CD4-positive, alpha-beta T cell (primary cell): ENCODE measurements at regions not wholly inside any gene's neighbourhood (a gene's known extent, or its start where the extent isn't known, plus 50 kb on each side); places are given as distances from the start of the nearest gene placed in this dataset.

Experiments used
- ATAC-seq: fragments of 200-7000 bp; cut with Tn5 transposase; one replicate; pipeline ENCODE4 v1.10.0; 2022; ENCODE audit warnings: mild to moderate bottlenecking; ENCODE audit not compliant: poor library complexity
- CTCF ChIA-PET: fragments of 350-600 bp; sonication (Branson Sonifier 250); formaldehyde crosslinking; loops from one replicate; lab custom pipeline; 2021; ENCODE audit warnings: antibody characterized with exemption, inconsistent platforms; lab: Charles Lee
- POLR2A ChIA-PET: fragments of 350-600 bp; sonication (Branson Sonifier 250); formaldehyde crosslinking; loops from one replicate; lab custom pipeline; 2021; ENCODE audit warnings: antibody characterized with exemption, inconsistent platforms; lab: Charles Lee
- DNase-seq, 14 experiments: peaks; one replicate each; pipeline ENCODE4 v3.0.0-alpha.2; 2013 to 2020; ENCODE audit warnings: mixed read lengths in 2 of 14
- H3K27ac ChIP-seq, 2 donors: one replicate each; pipeline versions ENCODE4 v1.5.1 to v1.7.0; 2013; ENCODE audit warnings: low read length in 2 of 2, low read depth in 1 of 2, mild to moderate bottlenecking in 1 of 2
- H3K27me3 ChIP-seq, 2 experiments: 1 replicate in 1 of 2; 2 replicates in 1 of 2; pipeline versions ENCODE4 v1.6.1 to v1.7.0; 2013; ENCODE audit warnings: low read length in 2 of 2, control low read depth in 1 of 2, mild to moderate bottlenecking in 1 of 2, moderate library complexity in 1 of 2; ENCODE audit not compliant: insufficient read depth in 2 of 2, control insufficient read depth in 1 of 2
- H3K36me3 ChIP-seq: one replicate; pipeline ENCODE4 v1.6.1; 2013; ENCODE audit warnings: low read length, control low read depth; ENCODE audit not compliant: insufficient read depth
- H3K4me1 ChIP-seq: one replicate; pipeline ENCODE4 v1.6.1; 2013; ENCODE audit warnings: low read length, control low read depth; ENCODE audit not compliant: insufficient read depth
- H3K4me3 ChIP-seq: one replicate; pipeline ENCODE4 v1.5.1; 2013; ENCODE audit warnings: mild to moderate bottlenecking, low read length, moderate library complexity
- H3K9me3 ChIP-seq, 2 experiments: 1 replicate in 1 of 2; 2 replicates in 1 of 2; pipeline versions ENCODE4 v1.6.1 to v1.7.0; 2013; ENCODE audit warnings: low read length in 2 of 2, mild to moderate bottlenecking in 2 of 2, control low read depth in 1 of 2, moderate library complexity in 1 of 2; ENCODE audit not compliant: control insufficient read depth in 1 of 2, insufficient read depth in 1 of 2
- H3K27ac Mint-ChIP-seq: one replicate; pipeline ENCODE4 v1.8.0; 2020; ENCODE audit warnings: mixed read lengths
- H3K27me3 Mint-ChIP-seq: one replicate; pipeline ENCODE4 v1.8.0; 2021; ENCODE audit warnings: mixed read lengths
- H3K36me3 Mint-ChIP-seq: one replicate; pipeline ENCODE4 v1.8.0; 2021; ENCODE audit warnings: low read depth, mixed read lengths
- H3K4me1 Mint-ChIP-seq: one replicate; pipeline ENCODE4 v1.8.0; 2021; ENCODE audit warnings: low read depth, mixed read lengths
- H3K4me3 Mint-ChIP-seq: one replicate; pipeline ENCODE4 v1.8.0; 2020; ENCODE audit warnings: mild to moderate bottlenecking, mixed read lengths
- H3K9me3 Mint-ChIP-seq: one replicate; pipeline ENCODE4 v1.8.0; 2020; ENCODE audit warnings: mixed read lengths
- CTCF ChIP-seq: fragments of 200-600 bp; IDR thresholded peaks from one replicate; pipeline ENCODE4 v1.8.0; 2022; ENCODE audit warnings: antibody characterized with exemption, mild to moderate bottlenecking
- intact Hi-C, 2 experiments: fragments of 100-400 bp; cut with DNase I in 1 of 2; cut with micrococcal nuclease in 1 of 2; formaldehyde crosslinking; loops; one replicate each; pipeline versions ENCODE4 v1.15.1 to v1.9.0; 2023 to 2025; cut with DNase I, micrococcal nuclease

GRCh38 chr17:13981881-13982280 is 87.4 kb upstream of the COX10 start:
- Mint-ChIP-seq H3K9me3 (peaks cover under 1% of the 10 kb centered on the region), H3K27me3 (no peaks in the 10 kb centered on the region), H3K27ac (no peak overlapping the region), H3K36me3 (peaks cover 11% of the 10 kb centered on the region), H3K4me3 (no peak overlapping the region), H3K4me1 (no peaks in the 10 kb centered on the region)
- DNase-seq (no peak), ATAC-seq (no peak)
- no peak overlapping the region for H3K4me3 ChIP-seq
- no peak overlapping the region for H3K27ac ChIP-seq
- TF ChIP-seq CTCF = no peak
- POLR2A ChIA-PET = no interaction called here
- H3K27me3 ChIP-seq = no peaks in the 10 kb centered on the region
- CTCF ChIA-PET = no interaction called here
- no peaks in the 10 kb centered on the region for H3K4me1 ChIP-seq
- no peaks in the 10 kb centered on the region for H3K9me3 ChIP-seq
- intact Hi-C loops = no loop called here
- no peaks in the 10 kb centered on the region for H3K36me3 ChIP-seq

- Mint-ChIP-seq H3K4me1 (no peaks in the 10 kb centered on the region), H3K27ac (no peak overlapping the region), H3K27me3 (no peaks in the 10 kb centered on the region), H3K9me3 (no peaks in the 10 kb centered on the region), H3K36me3 (peaks cover 11% of the 10 kb centered on the region), H3K4me3 (no peak overlapping the region)
- ChIA-PET CTCF (interaction anchor here (0.6 to 1.1 kb wide), 3 partner anchors 25 to 118 kb away, joined by 3 read pairs; no protein-coding TSS in a partner anchor), POLR2A (no interaction called here)
- no peak for ATAC-seq
- Histone ChIP-seq H3K36me3 (no peaks in the 10 kb centered on the region), H3K4me1 (no peaks in the 10 kb centered on the region), H3K27me3 (no peaks in the 10 kb centered on the region), H3K27ac (no peak overlapping the region), H3K4me3 (no peak overlapping the region), H3K9me3 (no peaks in the 10 kb centered on the region)
- no peak for TF ChIP-seq CTCF
- DNase-seq = no peak
- intact Hi-C loops = no loop called here
Observed at GRCh38 chr17:13984956-13985355, 84.3 kb upstream of the COX10 start.

- H3K4me3 ChIP-seq = no peak overlapping the region
- H3K9me3 ChIP-seq = no peaks in the 10 kb centered on the region
- DNase-seq = no peak
- Mint-ChIP-seq H3K9me3 (no peaks in the 10 kb centered on the region), H3K27me3 (no peaks in the 10 kb centered on the region), H3K4me1 (no peaks in the 10 kb centered on the region), H3K36me3 (peaks cover under 1% of the 10 kb centered on the region), H3K4me3 (no peak overlapping the region), H3K27ac (no peak overlapping the region)
- no peaks in the 10 kb centered on the region for H3K27me3 ChIP-seq
- H3K4me1 ChIP-seq = no peaks in the 10 kb centered on the region
- no peak for TF ChIP-seq CTCF
- intact Hi-C loops = no loop called here
- ATAC-seq = no peak
- H3K36me3 ChIP-seq = no peaks in the 10 kb centered on the region
- no peak overlapping the region for H3K27ac ChIP-seq
- CTCF ChIA-PET = no interaction called here
- POLR2A ChIA-PET = no interaction called here
Observed at GRCh38 chr17:13986855-13987254, 82.4 kb upstream of the COX10 start.
